H1 (cell line): ENCODE measurements at regions not wholly inside any gene's neighbourhood (a gene's known extent, or its start where the extent isn't known, plus 50 kb on each side); places are given as distances from the start of the nearest gene placed in this dataset.

Source experiments
- EGR1 ChIP-seq: IDR thresholded peaks from 2 replicates; pipeline ENCODE4 v1.6.1; 2011; ENCODE audit warnings: low read depth, low read length, borderline replicate concordance
- KDM1A ChIP-seq: fragments of 200-600, 300-600 bp; sonication (generic); IDR thresholded peaks from 2 replicates; pipeline ENCODE4 v1.7.1; 2016; ENCODE audit warnings: mild to moderate bottlenecking, low read length, borderline replicate concordance
- TAF7 ChIP-seq: optimal IDR thresholded peaks from 2 replicates; pipeline ENCODE3; 2011; ENCODE audit warnings: low read depth, mild to moderate bottlenecking, inconsistent platforms, low read length, moderate library complexity, borderline replicate concordance
- TBP ChIP-seq: IDR thresholded peaks from 2 replicates; pipeline ENCODE4 v1.6.1; 2011; ENCODE audit warnings: low read depth, low read length, improper control_type of control experiment
- TCF12 ChIP-seq: IDR thresholded peaks from 2 replicates; pipeline ENCODE4 v1.6.1; 2011; ENCODE audit warnings: low read depth, mild to moderate bottlenecking, low read length
- TF ChIP-seq, protein P1 (sequence below): fragments of 300-600 bp; sonication (generic); IDR thresholded peaks from 2 replicates; pipeline ENCODE4 v1.7.1; 2012; ENCODE audit warnings: low read length, moderate library complexity, mild to moderate bottlenecking, inconsistent platforms; ENCODE audit not compliant: insufficient replicate concordance
- TF ChIP-seq, protein P2 (sequence below): IDR thresholded peaks from 2 replicates; pipeline ENCODE4 v1.6.1; 2011; ENCODE audit warnings: low read depth, mild to moderate bottlenecking, low read length; ENCODE audit not compliant: insufficient read depth

DNA sequence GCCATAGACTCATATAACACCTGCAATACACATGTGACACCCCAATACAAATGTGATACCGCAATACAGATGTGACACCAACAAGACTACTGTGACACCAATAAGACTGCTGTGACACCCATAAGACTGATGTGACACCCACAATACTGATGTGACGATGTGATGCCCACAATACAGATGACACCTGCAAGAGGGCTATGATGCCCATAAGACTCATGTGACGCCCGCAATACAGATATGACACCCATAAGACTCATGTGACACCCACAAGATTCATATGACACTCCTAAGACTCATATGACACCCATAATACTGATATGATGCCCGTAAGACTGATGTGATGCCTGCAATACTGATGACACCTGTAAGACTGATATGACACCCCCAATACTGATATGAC, 113.0 kb downstream of the MRPL57 start (continued):
- TF ChIP-seq, protein P1, sequence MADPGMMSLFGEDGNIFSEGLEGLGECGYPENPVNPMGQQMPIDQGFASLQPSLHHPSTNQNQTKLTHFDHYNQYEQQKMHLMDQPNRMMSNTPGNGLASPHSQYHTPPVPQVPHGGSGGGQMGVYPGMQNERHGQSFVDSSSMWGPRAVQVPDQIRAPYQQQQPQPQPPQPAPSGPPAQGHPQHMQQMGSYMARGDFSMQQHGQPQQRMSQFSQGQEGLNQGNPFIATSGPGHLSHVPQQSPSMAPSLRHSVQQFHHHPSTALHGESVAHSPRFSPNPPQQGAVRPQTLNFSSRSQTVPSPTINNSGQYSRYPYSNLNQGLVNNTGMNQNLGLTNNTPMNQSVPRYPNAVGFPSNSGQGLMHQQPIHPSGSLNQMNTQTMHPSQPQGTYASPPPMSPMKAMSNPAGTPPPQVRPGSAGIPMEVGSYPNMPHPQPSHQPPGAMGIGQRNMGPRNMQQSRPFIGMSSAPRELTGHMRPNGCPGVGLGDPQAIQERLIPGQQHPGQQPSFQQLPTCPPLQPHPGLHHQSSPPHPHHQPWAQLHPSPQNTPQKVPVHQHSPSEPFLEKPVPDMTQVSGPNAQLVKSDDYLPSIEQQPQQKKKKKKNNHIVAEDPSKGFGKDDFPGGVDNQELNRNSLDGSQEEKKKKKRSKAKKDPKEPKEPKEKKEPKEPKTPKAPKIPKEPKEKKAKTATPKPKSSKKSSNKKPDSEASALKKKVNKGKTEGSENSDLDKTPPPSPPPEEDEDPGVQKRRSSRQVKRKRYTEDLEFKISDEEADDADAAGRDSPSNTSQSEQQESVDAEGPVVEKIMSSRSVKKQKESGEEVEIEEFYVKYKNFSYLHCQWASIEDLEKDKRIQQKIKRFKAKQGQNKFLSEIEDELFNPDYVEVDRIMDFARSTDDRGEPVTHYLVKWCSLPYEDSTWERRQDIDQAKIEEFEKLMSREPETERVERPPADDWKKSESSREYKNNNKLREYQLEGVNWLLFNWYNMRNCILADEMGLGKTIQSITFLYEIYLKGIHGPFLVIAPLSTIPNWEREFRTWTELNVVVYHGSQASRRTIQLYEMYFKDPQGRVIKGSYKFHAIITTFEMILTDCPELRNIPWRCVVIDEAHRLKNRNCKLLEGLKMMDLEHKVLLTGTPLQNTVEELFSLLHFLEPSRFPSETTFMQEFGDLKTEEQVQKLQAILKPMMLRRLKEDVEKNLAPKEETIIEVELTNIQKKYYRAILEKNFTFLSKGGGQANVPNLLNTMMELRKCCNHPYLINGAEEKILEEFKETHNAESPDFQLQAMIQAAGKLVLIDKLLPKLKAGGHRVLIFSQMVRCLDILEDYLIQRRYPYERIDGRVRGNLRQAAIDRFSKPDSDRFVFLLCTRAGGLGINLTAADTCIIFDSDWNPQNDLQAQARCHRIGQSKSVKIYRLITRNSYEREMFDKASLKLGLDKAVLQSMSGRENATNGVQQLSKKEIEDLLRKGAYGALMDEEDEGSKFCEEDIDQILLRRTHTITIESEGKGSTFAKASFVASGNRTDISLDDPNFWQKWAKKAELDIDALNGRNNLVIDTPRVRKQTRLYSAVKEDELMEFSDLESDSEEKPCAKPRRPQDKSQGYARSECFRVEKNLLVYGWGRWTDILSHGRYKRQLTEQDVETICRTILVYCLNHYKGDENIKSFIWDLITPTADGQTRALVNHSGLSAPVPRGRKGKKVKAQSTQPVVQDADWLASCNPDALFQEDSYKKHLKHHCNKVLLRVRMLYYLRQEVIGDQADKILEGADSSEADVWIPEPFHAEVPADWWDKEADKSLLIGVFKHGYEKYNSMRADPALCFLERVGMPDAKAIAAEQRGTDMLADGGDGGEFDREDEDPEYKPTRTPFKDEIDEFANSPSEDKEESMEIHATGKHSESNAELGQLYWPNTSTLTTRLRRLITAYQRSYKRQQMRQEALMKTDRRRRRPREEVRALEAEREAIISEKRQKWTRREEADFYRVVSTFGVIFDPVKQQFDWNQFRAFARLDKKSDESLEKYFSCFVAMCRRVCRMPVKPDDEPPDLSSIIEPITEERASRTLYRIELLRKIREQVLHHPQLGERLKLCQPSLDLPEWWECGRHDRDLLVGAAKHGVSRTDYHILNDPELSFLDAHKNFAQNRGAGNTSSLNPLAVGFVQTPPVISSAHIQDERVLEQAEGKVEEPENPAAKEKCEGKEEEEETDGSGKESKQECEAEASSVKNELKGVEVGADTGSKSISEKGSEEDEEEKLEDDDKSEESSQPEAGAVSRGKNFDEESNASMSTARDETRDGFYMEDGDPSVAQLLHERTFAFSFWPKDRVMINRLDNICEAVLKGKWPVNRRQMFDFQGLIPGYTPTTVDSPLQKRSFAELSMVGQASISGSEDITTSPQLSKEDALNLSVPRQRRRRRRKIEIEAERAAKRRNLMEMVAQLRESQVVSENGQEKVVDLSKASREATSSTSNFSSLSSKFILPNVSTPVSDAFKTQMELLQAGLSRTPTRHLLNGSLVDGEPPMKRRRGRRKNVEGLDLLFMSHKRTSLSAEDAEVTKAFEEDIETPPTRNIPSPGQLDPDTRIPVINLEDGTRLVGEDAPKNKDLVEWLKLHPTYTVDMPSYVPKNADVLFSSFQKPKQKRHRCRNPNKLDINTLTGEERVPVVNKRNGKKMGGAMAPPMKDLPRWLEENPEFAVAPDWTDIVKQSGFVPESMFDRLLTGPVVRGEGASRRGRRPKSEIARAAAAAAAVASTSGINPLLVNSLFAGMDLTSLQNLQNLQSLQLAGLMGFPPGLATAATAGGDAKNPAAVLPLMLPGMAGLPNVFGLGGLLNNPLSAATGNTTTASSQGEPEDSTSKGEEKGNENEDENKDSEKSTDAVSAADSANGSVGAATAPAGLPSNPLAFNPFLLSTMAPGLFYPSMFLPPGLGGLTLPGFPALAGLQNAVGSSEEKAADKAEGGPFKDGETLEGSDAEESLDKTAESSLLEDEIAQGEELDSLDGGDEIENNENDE, result no peak
- no peak for TF ChIP-seq TBP
- no peak for TF ChIP-seq TAF7
- TF ChIP-seq, protein P2, sequence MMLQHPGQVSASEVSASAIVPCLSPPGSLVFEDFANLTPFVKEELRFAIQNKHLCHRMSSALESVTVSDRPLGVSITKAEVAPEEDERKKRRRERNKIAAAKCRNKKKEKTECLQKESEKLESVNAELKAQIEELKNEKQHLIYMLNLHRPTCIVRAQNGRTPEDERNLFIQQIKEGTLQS, result no peak
- no peak for TF ChIP-seq TCF12
- TF ChIP-seq KDM1A, result no peak
- no peak for TF ChIP-seq EGR1
- TF ChIP-seq, all 59 proteins: peak for 0
